HepG2 (cell line): ENCODE measurements at regions not wholly inside any gene's neighbourhood (a gene's known extent, or its start where the extent isn't known, plus 50 kb on each side); places are given as distances from the start of the nearest gene placed in this dataset.

Source experiments
- ATAC-seq: fragments of 200-7000 bp; cut with Tn5 transposase; 3 replicates; pipeline ENCODE4 v1.9.1; 2020; ENCODE audit warnings: mild to moderate bottlenecking, moderate library complexity
- BruUV-seq: library from RNA; stranded (reverse); fragments of 400-500 nt; replicated peaks from 2 replicates; lab custom pipeline; 2021; lab: Mats Ljungman, UMichigan
- CTCF ChIA-PET: fragments of 300-600 bp; formaldehyde crosslinking; extraction: SDS; loops from one replicate; lab custom pipeline; 2021; ENCODE audit warnings: low total read pairs, inconsistent platforms, low intra/inter-chr PET ratio; lab: Yijun Ruan, JAX
- POLR2A ChIA-PET: fragments of 350-600 bp; sonication (Branson Sonifier 250); formaldehyde crosslinking; loops from one replicate; lab custom pipeline; 2020; ENCODE audit warnings: antibody characterized with exemption, inconsistent platforms; lab: Yijun Ruan, JAX
- DNase-seq: peaks from one replicate; pipeline ENCODE4 v3.0.0-alpha.2; 2015; ENCODE audit warnings: low spot score
- FAIRE-seq: peaks from 3 replicates; lab custom pipeline; 2011; peaks lifted over from hg19 to GRCh38; lab: Jason Lieb, UNC
- H2AFZ ChIP-seq: one replicate; pipeline ENCODE4 v1.6.1; 2011; ENCODE audit warnings: low read length, inconsistent platforms
- H3K27ac ChIP-seq: fragments of 300-600 bp; 3 replicates; pipeline ENCODE4 v1.8.0; 2011; ENCODE audit warnings: mixed run types, mild to moderate bottlenecking, mixed read lengths, low read length, inconsistent platforms; ENCODE audit not compliant: insufficient read depth; ENCODE audit errors: extremely low read length
- H3K27me3 ChIP-seq, 2 experiments: fragments of 200-600 bp in 1 of 2; 2 replicates in 1 of 2; 3 replicates in 1 of 2; pipeline versions ENCODE4 v1.6.0 to v1.8.0; 2011; ENCODE audit warnings: low read length in 2 of 2, mild to moderate bottlenecking in 2 of 2, moderate library complexity in 2 of 2, inconsistent platforms in 1 of 2; ENCODE audit not compliant: insufficient read depth in 2 of 2, control insufficient read depth in 1 of 2
- H3K36me3 ChIP-seq, 2 experiments: fragments of 200-600 bp in 1 of 2; replicated peaks in 1 of 2; 2 replicates in 1 of 2; 3 replicates in 1 of 2; pipeline versions ENCODE4 v1.5.1 to v1.8.0; 2011; ENCODE audit warnings: low read length in 2 of 2, inconsistent platforms in 1 of 2; ENCODE audit not compliant: insufficient read depth in 2 of 2, control insufficient read depth in 1 of 2
- H3K4me1 ChIP-seq: 2 replicates; pipeline ENCODE4 v1.5.1; 2012; ENCODE audit warnings: low read length, inconsistent platforms; ENCODE audit not compliant: insufficient read depth
- H3K4me2 ChIP-seq: 2 replicates; pipeline ENCODE4 v1.6.0; 2011; ENCODE audit warnings: low read depth, low read length, inconsistent platforms
- H3K4me3 ChIP-seq, 3 experiments: fragments of 200-600 bp in 1 of 3; sonication (generic), shearing (Covaris generic) in 1 of 3; replicated peaks in 1 of 3; 2 replicates each; pipeline ENCODE4 v1.5.1; 2011 to 2016; ENCODE audit warnings: low read length in 3 of 3, inconsistent platforms in 2 of 3, low read depth in 2 of 3, mild to moderate bottlenecking in 2 of 3, control low read depth in 1 of 3, mixed read lengths in 1 of 3; ENCODE audit not compliant: insufficient read depth in 1 of 3
- H3K79me2 ChIP-seq: one replicate; pipeline ENCODE4 v1.6.1; 2011; ENCODE audit warnings: low read length, inconsistent platforms; ENCODE audit not compliant: insufficient read depth
- H3K9ac ChIP-seq: 2 replicates; pipeline ENCODE4 v1.6.0; 2011; ENCODE audit warnings: mild to moderate bottlenecking, low read depth, low read length, inconsistent platforms; ENCODE audit not compliant: insufficient read depth
- H3K9me3 ChIP-seq: 2 replicates; pipeline ENCODE4 v1.5.1; 2012; ENCODE audit warnings: mild to moderate bottlenecking, low read length
- H4K20me1 ChIP-seq: 2 replicates; pipeline ENCODE4 v1.6.0; 2011; ENCODE audit warnings: inconsistent platforms, mild to moderate bottlenecking, low read length, moderate library complexity; ENCODE audit not compliant: insufficient read depth
- BRCA1 ChIP-seq: sonication (generic); formaldehyde crosslinking; IDR thresholded peaks from 2 replicates; pipeline ENCODE4 v1.4.0; 2020; ENCODE audit warnings: missing genetic modification reagents
- CBX1 ChIP-seq: IDR thresholded peaks from one replicate; pipeline ENCODE4 v1.6.1; 2016; ENCODE audit warnings: antibody characterized with exemption, low read depth
- CEBPB ChIP-seq: IDR thresholded peaks from 2 replicates; pipeline ENCODE4 v1.6.1; 2011; ENCODE audit warnings: low read depth, low read length, improper control_type of control experiment, borderline replicate concordance
- FOXA3 ChIP-seq: IDR thresholded peaks from 2 replicates; pipeline ENCODE4 v1.6.1; 2016; ENCODE audit warnings: missing genetic modification reagents, missing compliant biosample characterization
- GFI1 ChIP-seq: sonication (generic); formaldehyde crosslinking; IDR thresholded peaks from 2 replicates; pipeline ENCODE4 v1.5.0; 2020; ENCODE audit warnings: missing genetic modification reagents, mild to moderate bottlenecking, borderline replicate concordance
- HDAC1 ChIP-seq: sonication (generic); formaldehyde crosslinking; IDR thresholded peaks from 2 replicates; pipeline ENCODE4 v1.5.1; 2020; ENCODE audit warnings: mild to moderate bottlenecking, missing genetic modification reagents
- HOXA5 ChIP-seq: sonication (generic); formaldehyde crosslinking; IDR thresholded peaks from 2 replicates; pipeline ENCODE4 v1.4.0; 2020; ENCODE audit warnings: missing genetic modification reagents
- IKZF1 ChIP-seq: fragments of 450-650 bp; IDR thresholded peaks from 2 replicates; pipeline ENCODE4 v1.7.1; 2016
- PAF1 ChIP-seq: IDR thresholded peaks from 2 replicates; pipeline ENCODE4 v1.6.1; 2016; ENCODE audit warnings: missing genetic modification reagents, missing compliant biosample characterization
- RELA ChIP-seq: sonication (generic); formaldehyde crosslinking; IDR thresholded peaks from 2 replicates; pipeline ENCODE4 v1.4.0; 2020; ENCODE audit warnings: missing genetic modification reagents
- TAF15 ChIP-seq: fragments of 200-400 bp; formaldehyde crosslinking; IDR thresholded peaks from one replicate; pipeline ENCODE4 v1.6.1; 2018; ENCODE audit warnings: mild to moderate bottlenecking, low read depth, low read length; ENCODE audit not compliant: poor library complexity, severe bottlenecking
- YEATS4 ChIP-seq: sonication (generic); formaldehyde crosslinking; IDR thresholded peaks from 2 replicates; pipeline ENCODE4 v1.4.0; 2020; ENCODE audit warnings: missing genetic modification reagents, borderline replicate concordance
- ZBTB21 ChIP-seq: sonication (generic); formaldehyde crosslinking; IDR thresholded peaks from 2 replicates; pipeline ENCODE4 v1.4.0; 2020; ENCODE audit warnings: missing genetic modification reagents
- ZBTB44 ChIP-seq: sonication (generic); formaldehyde crosslinking; IDR thresholded peaks from 2 replicates; pipeline ENCODE4 v1.4.0; 2020; ENCODE audit warnings: missing genetic modification reagents
- ZNF709 ChIP-seq: sonication (generic); formaldehyde crosslinking; IDR thresholded peaks from 2 replicates; pipeline ENCODE4 v1.5.0; 2020; ENCODE audit warnings: mild to moderate bottlenecking, missing genetic modification reagents
- WGBS: methylation state at CpG from one replicate; pipeline ENCODE4 v1.1.6; 2017; ENCODE audit warnings: low lambda C conversion rate; 5-methylcytosine and 5-hydroxymethylcytosine counted together
- in situ Hi-C: cut with HindIII; loops from 2 replicates; pipeline ENCODE4 v1.10.0; 2017; ENCODE audit warnings: low pct_unique_long_range_greater_than_20kb; ENCODE audit not compliant: extremely low pct_ligation_motif_present
- intact Hi-C: fragments of 100-400 bp; cut with micrococcal nuclease; formaldehyde crosslinking; loops from one replicate; pipeline ENCODE4 v1.10.0; 2022; ENCODE audit not compliant: unreplicated experiment
- TF ChIP-seq, protein P1 (sequence below): sonication (generic); formaldehyde crosslinking; IDR thresholded peaks from 2 replicates; pipeline ENCODE4 v1.5.0; 2020; ENCODE audit warnings: mild to moderate bottlenecking, missing genetic modification reagents

- H3K4me2 ChIP-seq = no peak overlapping the region
- H3K4me3 ChIP-seq = no peak overlapping the region
- H3K79me2 ChIP-seq = no peaks in the 10 kb centered on the region
- no peak for TF ChIP-seq TAF15
- no peak for TF ChIP-seq RELA (CRISPR knock-in tag)
- TF ChIP-seq PAF1 (CRISPR knock-in tag) = no peak
- no peak for TF ChIP-seq HDAC1 (CRISPR knock-in tag)
- no peak for TF ChIP-seq CBX1
- TF ChIP-seq GFI1 = no peak
- no peak for TF ChIP-seq HOXA5
- TF ChIP-seq ZBTB44 (CRISPR knock-in tag) = no peak
- no peak for TF ChIP-seq BRCA1 (CRISPR knock-in tag)
- TF ChIP-seq IKZF1 = no peak
- no peak for TF ChIP-seq FOXA3
- no peak for TF ChIP-seq ZBTB21 (CRISPR knock-in tag)
- TF ChIP-seq ZNF709 (CRISPR knock-in tag) = no peak
- no peak for TF ChIP-seq YEATS4 (CRISPR knock-in tag)
- TF ChIP-seq CEBPB = no peak
- TF ChIP-seq, protein P1, sequence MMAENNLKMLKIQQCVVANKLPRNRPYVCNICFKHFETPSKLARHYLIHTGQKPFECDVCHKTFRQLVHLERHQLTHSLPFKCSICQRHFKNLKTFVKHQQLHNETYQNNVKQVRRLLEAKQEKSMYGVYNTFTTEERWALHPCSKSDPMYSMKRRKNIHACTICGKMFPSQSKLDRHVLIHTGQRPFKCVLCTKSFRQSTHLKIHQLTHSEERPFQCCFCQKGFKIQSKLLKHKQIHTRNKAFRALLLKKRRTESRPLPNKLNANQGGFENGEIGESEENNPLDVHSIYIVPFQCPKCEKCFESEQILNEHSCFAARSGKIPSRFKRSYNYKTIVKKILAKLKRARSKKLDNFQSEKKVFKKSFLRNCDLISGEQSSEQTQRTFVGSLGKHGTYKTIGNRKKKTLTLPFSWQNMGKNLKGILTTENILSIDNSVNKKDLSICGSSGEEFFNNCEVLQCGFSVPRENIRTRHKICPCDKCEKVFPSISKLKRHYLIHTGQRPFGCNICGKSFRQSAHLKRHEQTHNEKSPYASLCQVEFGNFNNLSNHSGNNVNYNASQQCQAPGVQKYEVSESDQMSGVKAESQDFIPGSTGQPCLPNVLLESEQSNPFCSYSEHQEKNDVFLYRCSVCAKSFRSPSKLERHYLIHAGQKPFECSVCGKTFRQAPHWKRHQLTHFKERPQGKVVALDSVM = no peak
- intact Hi-C loops (no loop called here), in situ Hi-C loops (loop anchor here (25.0 kb wide), 1 partner anchor 670 kb away; no protein-coding TSS in a partner anchor)
- no peak overlapping the region for H3K27ac ChIP-seq
- no TSS peak for BruUV-seq
- H3K9ac ChIP-seq = no peak overlapping the region
- no peak for ATAC-seq
- no peaks in the 10 kb centered on the region for H3K4me1 ChIP-seq
- 19% methylated on average over 2 of the region's 2 CpGs for WGBS
- no peaks in the 10 kb centered on the region for H3K36me3 ChIP-seq
- no peaks in the 10 kb centered on the region for H3K27me3 ChIP-seq
- H2AFZ ChIP-seq = no peak overlapping the region
- FAIRE-seq = no peak
- no peaks in the 10 kb centered on the region for H4K20me1 ChIP-seq
- no peaks in the 10 kb centered on the region for H3K9me3 ChIP-seq
- ChIA-PET POLR2A (no interaction called here), CTCF (no interaction called here)
- no peak for DNase-seq
Observed at GRCh38 chr12:30142301-30142700, 358.6 kb upstream of the TMTC1 start.
